GM21381 (cell line): ENCODE measurements at regions not wholly inside any gene's neighbourhood (a gene's known extent, or its start where the extent isn't known, plus 50 kb on each side); places are given as distances from the start of the nearest gene placed in this dataset.

Source experiments
- ATAC-seq: cut with Tn5 transposase; IDR thresholded peaks from one replicate; pipeline ENCODE4 v1.9.1; 2021; ENCODE audit warnings: mild to moderate bottlenecking, moderate library complexity; ENCODE audit not compliant: unreplicated experiment

DNA sequence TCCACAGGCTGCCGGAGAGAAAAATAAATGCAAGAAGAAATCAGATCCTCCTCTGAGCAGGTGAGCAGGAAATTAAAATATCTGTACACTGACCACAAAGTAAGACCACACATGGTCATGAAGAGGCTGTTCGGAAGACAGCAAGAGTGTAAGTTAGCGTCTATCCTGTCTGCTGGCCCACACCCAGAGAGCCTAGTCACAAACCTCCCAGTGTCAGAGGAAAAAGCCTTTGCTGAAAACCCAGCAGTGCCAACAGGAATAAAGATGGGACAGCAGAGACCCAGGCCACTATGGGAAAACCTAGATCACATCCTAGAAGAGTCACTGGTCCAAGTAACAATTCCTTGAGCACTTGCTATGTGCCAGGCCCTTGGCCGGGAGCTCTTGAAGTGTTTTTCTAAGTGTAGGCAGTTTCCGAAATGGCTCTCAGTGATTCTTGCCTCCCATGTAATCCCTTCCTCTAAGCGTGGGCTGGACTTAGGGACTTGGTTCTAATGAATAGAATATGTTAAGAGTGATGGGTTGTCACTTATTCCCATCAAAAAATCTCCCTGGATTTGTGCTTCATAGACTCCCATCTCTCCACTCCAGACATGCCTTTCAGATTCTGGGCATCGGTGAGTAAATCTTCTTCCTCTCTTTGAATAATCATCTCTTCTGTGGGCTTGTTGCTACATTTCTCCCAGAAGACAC, 110.9 kb upstream of the PKDCC start:
- ATAC-seq: no peak

DNA sequence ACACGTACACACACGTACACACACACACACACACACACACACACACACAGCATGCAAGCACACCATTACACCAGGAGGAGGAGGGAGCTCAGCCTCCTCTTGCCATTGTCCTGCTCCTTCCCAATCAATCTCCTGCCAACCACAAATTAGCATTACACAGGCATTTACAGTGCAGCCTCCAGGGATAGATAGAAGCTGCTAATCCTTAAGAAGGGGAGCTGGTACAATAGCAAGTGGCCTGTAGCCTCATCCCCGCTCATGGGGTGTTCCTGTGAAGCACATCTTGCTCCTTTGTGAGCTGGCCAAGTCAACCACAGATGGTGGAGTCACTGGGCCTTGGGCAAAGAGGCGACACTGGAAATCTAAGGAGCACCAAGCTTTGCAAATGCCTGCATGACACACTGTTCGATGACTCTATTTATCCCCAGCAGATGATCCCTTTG, 110.3 kb upstream of the PKDCC start:
- no peak for ATAC-seq

DNA sequence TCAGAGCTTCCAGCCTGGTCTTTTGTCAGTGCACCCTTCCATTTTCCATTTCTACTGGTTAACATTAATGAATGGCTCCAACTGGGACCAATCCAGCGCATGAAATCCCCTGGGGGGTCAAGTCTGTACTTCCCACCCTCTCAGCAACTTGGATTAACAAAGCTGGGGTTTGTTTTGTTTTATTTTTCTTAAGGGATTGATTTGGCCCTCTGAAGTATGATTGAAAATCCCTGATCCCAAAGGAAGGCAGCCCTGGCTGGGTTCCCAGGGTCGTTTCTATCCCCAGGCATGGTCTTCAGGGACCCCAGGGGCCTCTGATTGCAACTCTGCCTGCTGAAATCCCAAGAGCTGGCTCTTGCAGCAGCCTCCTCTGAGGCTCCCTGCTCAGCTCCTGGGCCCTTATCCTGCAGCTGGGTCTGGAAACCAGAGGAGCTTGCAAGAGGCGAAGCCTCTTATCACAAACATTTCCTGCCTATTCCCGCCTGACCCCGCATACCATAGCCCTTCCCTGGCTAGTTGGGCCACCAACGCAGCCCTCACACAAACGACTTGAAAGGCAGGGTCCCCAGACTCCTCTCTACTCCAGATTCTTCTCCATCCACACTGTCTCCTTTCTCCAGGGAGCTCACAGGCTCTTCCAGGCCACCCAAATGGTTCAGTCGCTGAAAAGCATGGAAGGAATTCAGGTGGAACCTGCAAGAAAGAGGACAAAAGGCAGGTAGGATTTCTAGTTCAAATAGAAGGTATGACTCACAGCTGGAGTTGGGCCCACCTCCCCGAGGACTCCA, 109.7 kb upstream of the PKDCC start:
- ATAC-seq: no peak

DNA sequence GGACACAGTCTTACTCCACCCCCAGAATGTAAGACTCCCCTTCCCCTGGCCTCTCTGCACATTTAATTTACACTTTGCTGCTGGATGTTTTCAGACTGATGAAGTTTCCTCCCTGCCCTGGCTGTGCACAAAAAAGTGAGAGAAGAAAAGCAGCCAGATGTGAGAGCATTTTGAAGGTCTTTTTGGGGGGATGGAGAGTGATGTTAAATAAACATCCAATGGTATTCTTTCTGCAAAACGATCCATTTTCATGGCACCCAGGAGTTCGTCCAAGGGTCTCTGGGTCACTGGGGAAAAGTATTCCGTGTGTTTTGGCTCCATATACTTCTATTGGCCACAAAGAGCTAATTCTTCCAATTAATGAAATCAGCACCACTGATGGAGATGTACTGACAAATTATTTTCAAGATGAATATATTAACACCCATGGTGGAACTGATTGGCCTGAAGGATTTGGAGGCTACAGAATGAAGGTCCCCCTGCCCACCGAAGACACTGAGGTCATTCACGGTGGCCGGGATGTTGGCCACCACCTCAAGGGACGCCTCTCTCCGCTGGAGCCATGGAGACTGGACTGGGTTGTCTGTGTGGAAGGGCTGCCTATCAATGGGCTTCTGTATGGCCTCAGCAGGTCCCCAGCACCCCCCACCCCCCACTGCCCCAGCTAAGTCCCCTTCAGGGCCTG, 107.6 kb upstream of the PKDCC start:
- ATAC-seq: no peak

- no peak for ATAC-seq
Observed at GRCh38 chr2:41940745-41941063, 107.1 kb upstream of the PKDCC start.

DNA sequence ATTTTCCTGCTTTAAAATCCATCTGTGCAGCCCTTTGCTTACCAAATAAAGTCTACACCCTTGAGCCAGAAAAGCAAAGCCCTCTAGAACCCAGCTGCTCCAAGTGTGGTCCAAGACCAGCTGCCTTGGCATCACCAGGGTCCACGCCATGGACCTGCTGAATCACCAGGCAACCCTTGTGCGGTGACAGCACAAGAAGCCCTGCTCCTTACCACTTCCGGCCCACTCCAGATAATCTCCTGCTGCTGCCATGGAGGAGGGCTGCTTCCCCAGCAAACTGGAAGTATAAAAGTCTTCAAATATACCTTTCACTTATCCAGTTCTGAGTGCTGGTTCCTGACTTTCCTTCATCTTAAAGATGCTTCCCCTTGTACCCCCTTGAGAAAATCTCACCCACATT, 106.0 kb upstream of the PKDCC start:
- ATAC-seq: no peak

DNA sequence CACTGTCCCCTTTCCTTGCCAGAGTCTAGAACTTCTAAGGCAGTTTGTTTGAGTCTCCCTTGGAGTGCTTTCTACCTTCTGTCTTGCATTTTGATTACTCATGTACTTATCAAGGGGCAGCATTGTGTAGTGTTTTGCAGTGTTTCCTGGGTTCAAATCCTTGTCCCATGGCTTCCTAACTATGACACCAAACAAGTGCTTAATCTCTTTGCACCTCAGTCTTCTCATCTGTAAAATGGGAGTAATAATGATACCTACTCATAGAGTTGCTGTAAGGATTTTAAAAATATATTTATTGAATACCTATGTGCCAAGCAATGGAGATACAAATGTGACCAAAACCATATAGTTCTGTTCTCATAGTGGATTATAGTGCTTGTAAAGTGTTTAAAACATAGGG, 105.5 kb upstream of the PKDCC start:
- no peak for ATAC-seq

DNA sequence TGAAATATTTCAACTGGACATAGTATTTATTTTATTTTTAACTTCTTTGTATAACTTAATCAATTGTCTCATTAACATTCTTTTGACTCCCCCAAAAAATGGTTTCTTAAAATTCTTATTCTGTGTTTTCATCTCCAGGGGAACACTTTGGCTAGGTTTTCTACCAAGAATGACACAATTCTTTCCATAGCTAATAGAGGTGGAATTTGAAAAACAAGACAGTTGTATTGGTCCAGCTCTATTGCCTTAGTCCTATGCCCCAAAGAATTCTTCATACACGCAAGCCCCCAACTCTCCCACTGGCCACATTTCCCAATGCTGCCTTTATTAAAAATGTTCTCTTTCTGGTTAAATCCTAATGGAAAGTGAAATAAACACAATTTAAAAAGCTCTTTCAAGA, 104.7 kb upstream of the PKDCC start:
- no peak for ATAC-seq

GRCh38 chr2:41944220-41944880, 103.5 kb upstream of the PKDCC start:
- ATAC-seq: no peak

GRCh38 chr2:41947701-41948396, 100.0 kb upstream of the PKDCC start:
- ATAC-seq: no peak

DNA sequence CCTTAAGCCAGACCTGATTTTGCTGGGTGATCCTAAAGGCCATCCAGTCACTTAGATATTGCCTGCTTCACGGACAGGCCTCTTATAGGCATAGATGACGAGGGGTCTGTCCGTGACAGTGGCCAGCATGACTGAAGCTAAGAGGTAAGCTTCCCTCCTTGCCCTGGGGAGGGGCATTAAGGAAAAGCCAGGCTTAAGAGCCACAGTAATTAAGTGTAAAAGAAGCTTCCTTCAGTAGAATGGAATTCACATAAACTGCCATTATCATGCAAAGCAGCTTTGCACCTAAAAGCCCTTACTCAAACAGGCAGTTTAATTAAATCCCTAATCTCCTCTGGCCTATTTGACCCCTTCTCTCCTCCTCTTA, 99.4 kb upstream of the PKDCC start:
- no peak for ATAC-seq

GRCh38 chr2:41949091-41949882, 98.5 kb upstream of the PKDCC start:
- no peak for ATAC-seq

- ATAC-seq: no peak
Observed at GRCh38 chr2:41949883-41950665, 97.7 kb upstream of the PKDCC start.

GRCh38 chr2:41950666-41950960, 97.2 kb upstream of the PKDCC start:
- ATAC-seq: no peak

GRCh38 chr2:41954304-41955291, 93.2 kb upstream of the PKDCC start:
- no peak for ATAC-seq

- ATAC-seq: peak; percentile 40
Observed at GRCh38 chr2:41955316-41956043, 92.3 kb upstream of the PKDCC start.

GRCh38 chr2:41957431-41957830, 90.4 kb upstream of the PKDCC start:
- no peak for ATAC-seq

- ATAC-seq: no peak
Observed at GRCh38 chr2:41958251-41958650, 89.6 kb upstream of the PKDCC start.
